ENCODE measurements at regions not wholly inside any gene's neighbourhood (a gene's known extent, or its start where the extent isn't known, plus 50 kb on each side); places are given as distances from the start of the nearest gene placed in this dataset.
"Not testable (repeated sequence)": the region's sequence is repeated elsewhere in the genome, so short reads cannot be mapped to it uniquely, and the experiment has no call there.

DNA sequence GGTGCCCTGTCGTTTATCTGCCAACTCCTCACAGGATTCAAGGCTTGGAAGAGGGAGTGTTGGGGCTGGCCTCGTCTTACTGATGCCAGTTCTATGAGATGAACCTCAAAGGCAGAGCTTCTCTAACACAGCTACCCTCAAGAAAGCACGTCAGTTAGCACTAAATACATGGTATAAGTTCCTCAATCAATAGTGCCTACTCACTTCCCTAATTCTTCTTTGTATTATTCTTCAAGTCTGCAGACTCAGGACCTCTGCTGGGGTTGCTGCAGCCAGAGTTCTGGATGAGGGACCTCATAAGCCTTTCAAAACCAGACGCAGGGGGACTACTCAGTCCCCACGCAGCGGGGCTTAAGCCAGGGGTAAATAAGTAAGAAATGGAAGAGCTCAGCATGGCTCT is 118.3 kb downstream of the VPREB1 start:
- no peak for TF ChIP-seq CTCF (IDR thresholded peaks at IDR 0.05; ENCODE audit: low read depth, low read length, missing control alignments)
- H3K4me3 ChIP-seq (ENCODE audit: low read depth, low read length), result no peak overlapping the region
- no peak for DNase-seq (ENCODE audit: low read depth)
- in situ Hi-C loops (cut with HindIII; ENCODE audit: low sequenced_read_pairs), result no loop called here

DNA sequence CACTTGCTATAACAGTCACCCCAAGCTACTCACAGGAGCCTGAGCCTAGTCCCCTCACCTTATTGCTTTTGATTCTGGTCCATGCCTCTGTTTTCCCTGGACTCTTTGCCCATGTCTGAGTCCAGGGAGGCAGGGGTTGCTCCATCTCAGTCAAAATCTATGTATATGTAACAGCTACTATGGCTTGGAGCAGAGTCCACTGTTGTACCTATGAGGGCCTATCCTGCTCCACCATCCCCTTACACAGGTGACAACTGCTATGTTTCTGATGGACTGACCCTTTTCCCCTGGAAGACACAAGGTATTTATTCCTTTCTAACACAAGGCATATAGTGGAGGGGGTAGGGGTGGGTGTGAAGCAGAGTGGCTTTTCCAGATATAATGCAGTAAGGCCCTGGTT is 119.6 kb downstream of the VPREB1 start:
- no peak overlapping the region for H3K4me3 ChIP-seq (ENCODE audit: low read depth, low read length)
- no peak for TF ChIP-seq CTCF (IDR thresholded peaks at IDR 0.05; ENCODE audit: low read depth, low read length, missing control alignments)
- in situ Hi-C loops (cut with HindIII; ENCODE audit: low sequenced_read_pairs), result no loop called here
- DNase-seq (ENCODE audit: low read depth), result no peak

DNA sequence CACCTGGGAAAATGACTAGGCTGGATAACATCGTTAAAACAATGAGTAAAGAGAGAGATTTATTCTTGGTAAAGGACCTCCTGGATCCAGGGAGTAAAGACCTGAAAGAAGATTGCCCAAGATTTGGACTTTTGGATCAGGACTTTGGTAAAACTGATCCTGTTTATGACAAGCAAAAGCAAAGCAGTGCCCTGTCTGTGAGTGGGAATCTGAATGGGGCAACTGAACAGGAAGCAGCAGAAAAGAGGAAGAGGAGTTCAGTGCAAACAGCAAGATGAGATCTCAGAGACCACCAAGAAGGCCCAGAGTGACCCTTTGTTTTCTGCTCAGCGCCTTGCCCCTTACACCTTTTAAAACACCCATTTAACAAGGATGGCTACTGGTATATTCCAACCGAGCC is 122.0 kb downstream of the VPREB1 start:
- DNase-seq (ENCODE audit: low read depth), result no peak
- in situ Hi-C loops (cut with HindIII; ENCODE audit: low sequenced_read_pairs), result no loop called here
- no peak for TF ChIP-seq CTCF (IDR thresholded peaks at IDR 0.05; ENCODE audit: low read depth, low read length, missing control alignments)
- H3K4me3 ChIP-seq (ENCODE audit: low read depth, low read length), result no peak overlapping the region

GRCh38 chr22:22368516-22368915 is 123.9 kb downstream of the VPREB1 start:
- TF ChIP-seq CTCF (IDR thresholded peaks at IDR 0.05; ENCODE audit: low read depth, low read length, missing control alignments), result no peak
- in situ Hi-C loops (cut with HindIII; ENCODE audit: low sequenced_read_pairs), result no loop called here
- DNase-seq (ENCODE audit: low read depth), result no peak
- H3K4me3 ChIP-seq (ENCODE audit: low read depth, low read length), result no peak overlapping the region

DNA sequence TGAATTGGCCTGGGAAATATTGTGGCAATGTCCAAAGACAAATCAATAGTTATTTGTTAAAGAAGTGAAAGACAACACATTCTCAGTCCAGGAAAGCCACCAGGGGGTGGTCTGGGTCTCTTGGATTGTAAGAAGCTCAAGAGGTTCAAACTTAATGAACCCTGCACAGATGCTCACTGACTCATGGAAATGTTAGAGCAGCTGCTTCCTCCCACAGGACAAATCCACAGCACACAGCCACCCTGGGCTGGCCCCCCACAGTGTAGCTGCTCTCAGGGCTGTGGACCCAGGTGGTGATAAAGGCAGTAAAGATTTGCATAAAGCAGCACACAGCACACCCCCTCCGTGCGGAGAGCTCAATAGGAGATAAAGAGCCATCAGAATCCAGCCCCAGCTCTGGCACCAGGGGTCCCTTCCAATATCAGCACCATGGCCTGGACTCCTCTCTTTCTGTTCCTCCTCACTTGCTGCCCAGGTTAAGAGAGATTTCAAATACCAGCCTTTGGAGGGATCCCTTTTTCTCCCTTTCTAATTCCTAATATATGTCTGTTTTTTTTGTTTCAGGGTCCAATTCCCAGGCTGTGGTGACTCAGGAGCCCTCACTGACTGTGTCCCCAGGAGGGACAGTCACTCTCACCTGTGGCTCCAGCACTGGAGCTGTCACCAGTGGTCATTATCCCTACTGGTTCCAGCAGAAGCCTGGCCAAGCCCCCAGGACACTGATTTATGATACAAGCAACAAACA is 124.8 kb downstream of the VPREB1 start:
- H3K4me3 ChIP-seq (ENCODE audit: low read depth, low read length); DNase-seq (ENCODE audit: low read depth); in situ Hi-C loops (cut with HindIII; ENCODE audit: low sequenced_read_pairs): not testable (repeated sequence)

DNA sequence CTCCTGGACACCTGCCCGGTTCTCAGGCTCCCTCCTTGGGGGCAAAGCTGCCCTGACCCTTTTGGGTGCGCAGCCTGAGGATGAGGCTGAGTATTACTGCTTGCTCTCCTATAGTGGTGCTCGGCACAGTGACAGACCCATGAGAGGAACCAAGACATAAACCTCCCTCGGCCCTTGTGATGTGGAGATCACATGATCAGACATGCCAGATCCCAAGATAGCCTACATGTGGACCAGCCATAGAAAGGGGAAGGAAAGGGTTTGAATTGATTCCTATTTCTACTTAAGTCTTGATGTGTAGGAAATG is 125.3 kb downstream of the VPREB1 start:
- no peak for DNase-seq (ENCODE audit: low read depth)
- TF ChIP-seq CTCF (IDR thresholded peaks at IDR 0.05; ENCODE audit: low read depth, low read length, missing control alignments), result no peak
- H3K4me3 ChIP-seq (ENCODE audit: low read depth, low read length), result no peak overlapping the region
- in situ Hi-C loops (cut with HindIII; ENCODE audit: low sequenced_read_pairs), result no loop called here

DNA sequence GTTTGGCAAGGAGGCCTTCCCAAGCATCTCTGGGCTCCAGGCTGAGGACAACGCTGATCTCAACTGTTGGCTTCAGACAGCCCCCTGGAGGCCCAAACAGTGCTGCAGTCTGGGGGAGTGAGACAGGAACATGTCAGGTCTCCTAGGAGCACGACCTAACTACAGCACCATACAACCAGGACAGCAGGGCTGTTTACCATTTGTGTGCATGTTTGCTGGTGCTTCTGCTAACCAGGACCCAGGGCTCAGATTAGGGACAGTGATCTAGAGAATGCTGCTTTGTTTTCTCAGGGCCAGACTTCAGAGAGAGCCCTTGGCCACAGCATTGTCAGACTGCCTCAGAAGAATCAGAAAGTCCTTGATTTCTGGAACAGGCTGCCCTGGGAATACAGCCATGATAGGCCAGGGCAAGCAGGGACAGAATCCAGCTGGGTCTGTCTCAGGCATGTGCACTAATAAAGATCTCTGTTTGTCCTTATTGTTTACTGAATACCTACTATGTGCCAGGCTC is 126.5 kb downstream of the VPREB1 start:
- H3K4me3 ChIP-seq (ENCODE audit: low read depth, low read length), result no peak overlapping the region
- no peak for DNase-seq (ENCODE audit: low read depth)
- in situ Hi-C loops (cut with HindIII; ENCODE audit: low sequenced_read_pairs), result no loop called here
- TF ChIP-seq CTCF (IDR thresholded peaks at IDR 0.05; ENCODE audit: low read depth, low read length, missing control alignments), result no peak

All from astrocyte of the cerebellum (primary cell).